Activated CD4-positive, alpha-beta T cell treated with anti-CD3 and anti-CD28 coated beads for 1 hour (primary cell): ENCODE measurements at regions not wholly inside any gene's neighbourhood (a gene's known extent, or its start where the extent isn't known, plus 50 kb on each side); places are given as distances from the start of the nearest gene placed in this dataset.
"Not testable (repeated sequence)": the region's sequence is repeated elsewhere in the genome, so short reads cannot be mapped to it uniquely, and the experiment has no call there.

Source experiments
- DNase-seq: peaks from one replicate; pipeline ENCODE4 v3.0.0-alpha.2; 2020

- no peak for DNase-seq
Observed at GRCh38 chr10:8283166-8283905, 228.8 kb downstream of the GATA3 start.

DNA sequence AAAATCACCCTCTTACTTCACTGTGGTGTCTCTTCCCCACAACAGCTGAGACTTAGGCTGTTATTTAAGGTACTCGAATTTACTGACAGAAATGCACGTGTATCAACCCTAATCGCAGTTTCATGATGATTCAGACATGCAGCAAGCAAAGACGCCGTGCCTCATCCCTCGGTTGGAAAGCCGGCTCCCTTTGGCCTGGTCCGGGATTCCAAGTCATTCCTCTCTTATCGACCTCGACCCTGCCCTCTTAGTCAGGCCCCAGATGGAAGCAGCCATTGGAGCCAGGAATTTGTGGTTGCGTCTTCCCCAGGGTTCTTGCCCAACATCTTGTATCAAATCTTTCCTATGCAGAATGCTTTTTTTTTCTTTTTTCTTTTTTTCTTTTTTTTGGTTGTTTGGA is 229.5 kb downstream of the GATA3 start:
- no peak for DNase-seq

- not testable (repeated sequence) for DNase-seq
Observed at GRCh38 chr10:8285970-8286369, 231.5 kb downstream of the GATA3 start.

- no peak for DNase-seq
Observed at GRCh38 chr10:8288600-8288999, 234.1 kb downstream of the GATA3 start.

DNA sequence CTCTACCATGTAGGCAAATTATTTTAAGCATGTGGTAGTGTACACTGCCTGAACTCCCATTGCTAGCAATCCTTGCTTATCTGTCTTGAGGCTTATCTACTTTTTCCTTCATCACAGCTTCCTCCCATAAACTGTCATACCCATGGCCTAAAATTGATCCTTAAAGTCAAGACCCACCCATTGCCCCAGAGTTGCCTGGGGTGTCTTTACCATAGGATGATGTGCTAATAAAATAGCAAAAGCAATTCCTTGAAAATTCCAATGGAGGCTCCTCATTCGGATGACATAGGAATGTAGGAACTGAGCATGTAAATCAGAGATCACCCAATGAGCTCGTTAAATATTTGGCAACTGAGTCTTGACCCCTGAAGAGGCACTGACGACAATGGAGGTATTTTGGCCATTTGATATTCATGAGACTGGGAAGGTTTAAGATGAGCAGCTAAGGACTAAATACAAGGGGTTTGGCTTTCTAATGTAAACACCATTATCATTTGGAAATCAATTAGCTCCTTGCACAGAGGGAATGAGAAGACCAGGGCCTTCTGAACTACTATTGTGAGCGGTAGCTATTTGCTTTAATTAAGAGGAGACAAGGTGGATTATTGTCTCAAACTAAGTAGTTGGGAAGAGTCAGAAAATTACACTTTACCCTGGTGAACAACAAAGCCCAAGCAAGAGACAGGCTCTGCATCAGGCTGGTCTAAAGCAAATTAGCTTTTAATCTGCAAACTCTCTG is 234.9 kb downstream of the GATA3 start:
- DNase-seq, result no peak

GRCh38 chr10:8294779-8295178 is 240.3 kb downstream of the GATA3 start:
- no peak for DNase-seq

DNA sequence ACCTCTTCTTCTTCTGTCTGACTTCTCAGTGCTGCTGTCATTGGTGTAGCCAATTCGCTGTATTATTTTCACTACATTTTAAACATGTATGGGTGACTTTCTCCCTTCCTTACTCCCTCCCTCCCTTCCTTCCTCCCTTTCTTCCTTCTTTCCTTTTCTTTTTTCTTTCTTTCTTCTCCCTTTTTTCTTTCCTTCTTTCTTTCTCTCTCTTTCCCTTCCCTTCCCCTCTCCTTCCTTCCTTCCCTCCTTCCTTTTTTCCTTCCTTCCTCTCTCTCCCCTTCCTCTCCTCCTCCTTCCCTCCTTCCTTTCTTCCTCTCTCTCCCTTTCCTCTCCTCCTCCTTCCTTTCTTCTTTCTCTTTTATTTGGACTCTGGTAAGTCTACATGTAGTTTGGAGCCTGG is 240.8 kb downstream of the GATA3 start:
- no peak for DNase-seq

GRCh38 chr10:8296090-8296733 is 241.7 kb downstream of the GATA3 start:
- no peak for DNase-seq

DNA sequence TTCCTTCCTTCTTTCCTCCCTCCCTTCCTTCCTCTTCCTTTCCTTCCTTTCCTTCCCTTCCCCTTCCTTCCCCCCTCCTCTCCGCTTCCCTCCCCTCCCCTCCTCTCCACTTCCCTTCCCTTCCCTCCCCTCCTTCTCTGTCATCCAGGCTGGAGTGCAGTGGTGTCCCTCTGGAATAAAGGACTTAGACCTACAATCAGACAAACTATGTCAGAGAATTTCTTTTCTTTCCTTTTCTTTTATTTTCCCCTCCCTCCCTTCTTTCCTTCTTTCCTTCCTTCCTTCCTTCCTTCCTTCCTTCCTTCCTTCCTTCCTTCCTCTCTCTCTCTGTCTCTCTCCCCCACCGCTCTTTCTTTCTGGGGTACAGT is 242.2 kb downstream of the GATA3 start:
- no peak for DNase-seq

DNA sequence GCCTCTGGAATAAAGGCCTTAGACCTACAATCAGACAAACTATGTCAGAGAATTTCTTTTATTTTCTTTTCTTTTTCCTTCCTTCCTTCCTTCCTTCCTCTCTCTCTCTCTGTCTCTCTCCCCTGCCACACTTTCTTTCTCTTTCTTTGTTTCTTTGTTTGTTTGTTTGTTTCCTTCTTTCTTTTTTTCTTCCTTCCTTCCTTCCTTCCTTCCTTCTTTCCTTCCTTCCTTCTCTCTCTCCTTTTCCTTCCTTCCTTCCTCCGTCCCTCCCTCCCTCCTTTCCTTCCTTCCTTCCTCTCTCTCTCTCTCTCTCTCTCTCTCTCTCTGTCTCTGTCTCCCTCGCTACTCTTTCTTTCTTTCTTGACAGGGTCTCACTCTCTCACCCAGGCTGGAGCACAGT is 242.6 kb downstream of the GATA3 start:
- DNase-seq, result no peak

DNA sequence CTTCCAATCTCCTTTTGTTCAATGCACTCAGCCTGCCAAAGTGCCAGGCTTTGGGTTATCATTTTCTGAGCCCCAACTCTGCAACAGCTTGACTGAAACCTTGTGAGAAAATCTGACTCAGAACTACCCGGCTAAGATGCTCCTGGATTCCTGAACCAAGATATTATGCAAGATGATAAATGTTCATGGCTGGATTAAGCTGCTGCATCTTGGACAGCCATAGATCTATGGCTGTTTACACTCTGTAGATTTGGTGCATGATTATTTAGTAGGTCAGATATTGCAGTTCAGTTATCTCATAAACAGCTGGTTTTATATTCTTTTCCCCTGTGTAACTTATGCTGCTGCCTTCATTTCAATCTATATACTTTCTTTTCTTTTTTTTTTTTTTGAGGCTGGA is 243.5 kb downstream of the GATA3 start:
- DNase-seq, result no peak

GRCh38 chr10:8298896-8299570 is 244.5 kb downstream of the GATA3 start:
- DNase-seq, result no peak

GRCh38 chr10:8300925-8301324 is 246.4 kb downstream of the GATA3 start:
- no peak for DNase-seq

- no peak for DNase-seq
Observed at GRCh38 chr10:8301333-8301732, 246.8 kb downstream of the GATA3 start.

DNA sequence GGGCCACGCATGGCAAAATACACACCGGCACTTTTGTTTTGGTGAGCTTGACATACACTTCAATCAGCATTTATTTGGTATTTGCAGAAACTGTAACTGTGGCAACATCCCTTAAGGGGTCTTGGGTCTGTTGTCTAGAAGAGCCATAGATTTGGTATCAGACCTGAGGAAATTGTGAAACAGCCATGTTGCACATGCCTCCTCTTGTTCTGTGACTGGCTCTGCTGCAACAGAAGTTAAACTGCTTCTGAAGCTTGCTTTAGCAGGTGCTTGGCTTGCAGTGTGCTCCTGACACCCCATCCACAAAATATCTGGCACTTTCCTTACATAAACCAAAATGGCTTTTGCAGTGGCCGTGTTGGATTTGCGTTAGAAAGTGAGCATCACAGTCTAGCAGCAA is 247.3 kb downstream of the GATA3 start:
- DNase-seq, result no peak

DNA sequence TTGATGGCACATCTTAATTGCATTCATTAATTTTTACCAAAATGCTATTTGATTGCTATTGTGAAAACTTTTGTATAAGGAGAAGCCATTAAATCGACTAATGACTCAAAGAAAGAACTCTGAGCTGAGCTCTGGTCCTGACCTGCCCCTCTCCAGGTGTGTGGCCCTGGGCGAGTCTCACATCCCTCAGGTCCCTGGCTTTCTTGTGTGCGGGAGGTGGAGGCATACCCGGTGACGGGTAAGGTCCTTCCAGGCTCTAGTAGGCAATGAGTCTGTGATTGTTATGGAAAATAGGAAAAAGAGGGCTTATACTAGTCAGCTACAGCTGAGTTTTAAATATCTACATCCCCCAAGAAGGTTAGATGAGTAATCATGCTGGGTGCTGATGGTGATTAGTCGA is 248.1 kb downstream of the GATA3 start:
- DNase-seq, result no peak

- DNase-seq, result no peak
Observed at GRCh38 chr10:8304861-8305260, 250.4 kb downstream of the GATA3 start.

DNA sequence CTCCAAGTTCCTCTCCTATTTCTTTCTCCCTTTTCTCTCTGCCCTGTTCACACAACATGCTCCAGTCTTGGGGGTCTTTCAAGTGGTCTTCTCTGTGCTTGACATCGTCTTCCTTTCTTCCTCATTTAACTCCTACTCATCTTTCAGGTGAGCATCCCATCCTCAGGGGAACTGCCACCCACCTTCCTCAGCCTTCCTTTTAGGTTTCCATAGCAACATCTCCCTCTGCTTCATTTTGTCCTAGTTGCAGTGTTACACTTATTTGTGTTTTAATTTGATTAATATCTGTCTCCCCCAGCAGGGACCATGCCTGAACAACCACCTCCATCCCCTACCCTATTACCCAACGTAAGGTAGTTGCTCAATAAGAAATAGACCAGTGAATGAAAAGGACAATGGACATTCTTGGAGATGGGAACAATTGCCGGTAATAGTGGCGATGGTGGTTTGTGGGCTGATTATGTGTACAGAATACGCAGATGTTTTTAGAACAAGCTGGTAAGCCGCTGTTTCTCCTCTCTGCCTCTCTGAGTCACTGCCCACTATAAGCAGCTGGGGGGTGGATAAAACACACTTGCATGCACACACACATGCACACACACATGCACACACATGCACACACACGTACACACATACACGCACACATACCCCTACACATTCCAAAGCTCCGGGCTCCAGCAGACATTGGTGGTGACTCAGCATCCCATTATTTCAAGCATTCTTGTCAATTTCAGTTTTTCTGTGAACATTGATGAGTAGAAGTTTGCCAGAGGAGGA is 251.6 kb downstream of the GATA3 start:
- DNase-seq, result no peak

DNA sequence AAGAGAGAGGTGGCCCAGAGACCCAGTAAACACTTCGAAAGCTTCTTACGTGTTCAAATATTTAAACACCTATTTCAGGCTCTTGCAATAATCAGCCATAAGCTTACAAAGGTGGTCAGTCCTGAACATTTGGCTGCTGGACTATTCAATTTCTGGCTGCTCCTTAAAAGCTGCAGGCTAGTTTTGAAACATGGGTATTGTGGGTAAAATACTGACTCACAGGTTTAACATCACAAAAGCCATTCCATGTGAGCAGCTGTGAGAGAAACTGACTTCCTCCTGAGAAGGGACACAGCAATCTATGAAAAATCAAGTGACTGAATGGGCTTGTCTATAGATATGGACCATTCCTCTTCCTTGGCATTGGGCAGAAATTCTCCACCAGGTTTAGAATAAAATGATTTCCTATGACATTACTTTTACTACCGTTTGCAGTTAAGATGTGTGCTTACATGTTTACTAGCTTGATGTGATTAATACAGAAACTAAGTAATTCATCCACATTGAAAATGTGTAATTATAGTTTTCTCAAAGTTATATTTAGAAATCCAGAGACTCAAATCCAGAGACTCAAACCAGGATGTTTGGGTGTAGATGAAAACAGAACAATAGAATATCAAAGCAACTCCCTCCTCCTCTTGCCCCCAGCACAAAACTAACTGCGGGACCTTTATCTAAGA is 252.3 kb downstream of the GATA3 start:
- DNase-seq, result no peak

- DNase-seq, result no peak
Observed at GRCh38 chr10:8310930-8311329, 256.4 kb downstream of the GATA3 start.

GRCh38 chr10:8311526-8312070 is 257.1 kb downstream of the GATA3 start:
- DNase-seq, result no peak

- DNase-seq, result no peak
Observed at GRCh38 chr10:8312079-8312478, 257.6 kb downstream of the GATA3 start.
